Neural progenitor cell (in vitro differentiated cells): ENCODE measurements at regions not wholly inside any gene's neighbourhood (a gene's known extent, or its start where the extent isn't known, plus 50 kb on each side); places are given as distances from the start of the nearest gene placed in this dataset.

ENCODE experiments used
- DNase-seq: peaks from one replicate; pipeline ENCODE4 v3.0.0-alpha.2; 2016; ENCODE audit warnings: low spot score
- H2AFZ ChIP-seq: fragments of 200-600 bp; sonication (generic); replicated peaks from 2 replicates; pipeline ENCODE4 v1.6.1; 2016; ENCODE audit warnings: antibody characterized with exemption
- H3F3A ChIP-seq: fragments of 200-600 bp; sonication (generic); 2 replicates; pipeline ENCODE4 v1.6.1; 2016; ENCODE audit warnings: antibody characterized with exemption, low read depth
- H3K27ac ChIP-seq: fragments of 200-600 bp; sonication (generic); 2 replicates; pipeline ENCODE4 v1.5.1; 2016; ENCODE audit warnings: mild to moderate bottlenecking
- H3K27me3 ChIP-seq: fragments of 200-600 bp; sonication (generic); 2 replicates; pipeline ENCODE4 v1.6.1; 2016; ENCODE audit warnings: mild to moderate bottlenecking, moderate library complexity
- H3K36me3 ChIP-seq: fragments of 200-600 bp; sonication (generic); 2 replicates; pipeline ENCODE4 v1.5.1; 2016
- H3K4me1 ChIP-seq: fragments of 200-600 bp; sonication (generic); 2 replicates; pipeline ENCODE4 v1.6.1; 2016; ENCODE audit warnings: mixed run types
- H3K4me2 ChIP-seq: fragments of 200-600 bp; sonication (generic); 2 replicates; pipeline ENCODE4 v1.6.1; 2016
- H3K4me3 ChIP-seq: fragments of 200-600 bp; sonication (generic); 2 replicates; pipeline ENCODE4 v1.5.1; 2016
- H3K79me2 ChIP-seq: fragments of 200-600 bp; sonication (generic); 2 replicates; pipeline ENCODE4 v1.6.1; 2016; ENCODE audit warnings: low read depth
- H3K9ac ChIP-seq: fragments of 200-600 bp; sonication (generic); 2 replicates; pipeline ENCODE4 v1.6.1; 2016
- H3K9me3 ChIP-seq: fragments of 200-600 bp; sonication (generic); 2 replicates; pipeline ENCODE4 v1.5.1; 2016; ENCODE audit warnings: low read depth
- H4K20me1 ChIP-seq: fragments of 200-600 bp; sonication (generic); 2 replicates; pipeline ENCODE4 v1.6.1; 2016; ENCODE audit warnings: low read depth
- H3K27ac Mint-ChIP-seq: 3 replicates; pipeline ENCODE4 v1.8.0; 2021; ENCODE audit warnings: mixed read lengths
- H3K27me3 Mint-ChIP-seq: 2 replicates; pipeline ENCODE4 v1.8.0; 2022; ENCODE audit warnings: low read depth, mild to moderate bottlenecking, inconsistent platforms, moderate library complexity, mixed read lengths; ENCODE audit not compliant: insufficient read depth
- H3K36me3 Mint-ChIP-seq: 3 replicates; pipeline ENCODE4 v1.8.0; 2021; ENCODE audit warnings: mixed read lengths
- H3K4me1 Mint-ChIP-seq: 3 replicates; pipeline ENCODE4 v1.8.0; 2021; ENCODE audit warnings: mixed read lengths
- H3K4me3 Mint-ChIP-seq: 3 replicates; pipeline ENCODE4 v1.8.0; 2021; ENCODE audit warnings: mild to moderate bottlenecking, moderate library complexity, mixed read lengths
- H3K9me3 Mint-ChIP-seq: 3 replicates; pipeline ENCODE4 v1.8.0; 2020; ENCODE audit warnings: mixed read lengths
- EZH2 ChIP-seq: fragments of 200-600 bp; sonication (generic); IDR thresholded peaks from 2 replicates; pipeline ENCODE4 v1.6.1; 2017; ENCODE audit warnings: antibody characterized with exemption, mild to moderate bottlenecking, moderate library complexity
- EZH2phosphoT487 ChIP-seq: fragments of 200-600 bp; sonication (generic); IDR thresholded peaks from 2 replicates; pipeline ENCODE4 v1.6.1; 2017; ENCODE audit warnings: antibody characterized with exemption
- TF ChIP-seq, protein P1 (sequence below): fragments of 200-600 bp; sonication (generic); IDR thresholded peaks from 2 replicates; pipeline ENCODE4 v1.5.1; 2017; ENCODE audit warnings: antibody characterized with exemption, mild to moderate bottlenecking

DNA sequence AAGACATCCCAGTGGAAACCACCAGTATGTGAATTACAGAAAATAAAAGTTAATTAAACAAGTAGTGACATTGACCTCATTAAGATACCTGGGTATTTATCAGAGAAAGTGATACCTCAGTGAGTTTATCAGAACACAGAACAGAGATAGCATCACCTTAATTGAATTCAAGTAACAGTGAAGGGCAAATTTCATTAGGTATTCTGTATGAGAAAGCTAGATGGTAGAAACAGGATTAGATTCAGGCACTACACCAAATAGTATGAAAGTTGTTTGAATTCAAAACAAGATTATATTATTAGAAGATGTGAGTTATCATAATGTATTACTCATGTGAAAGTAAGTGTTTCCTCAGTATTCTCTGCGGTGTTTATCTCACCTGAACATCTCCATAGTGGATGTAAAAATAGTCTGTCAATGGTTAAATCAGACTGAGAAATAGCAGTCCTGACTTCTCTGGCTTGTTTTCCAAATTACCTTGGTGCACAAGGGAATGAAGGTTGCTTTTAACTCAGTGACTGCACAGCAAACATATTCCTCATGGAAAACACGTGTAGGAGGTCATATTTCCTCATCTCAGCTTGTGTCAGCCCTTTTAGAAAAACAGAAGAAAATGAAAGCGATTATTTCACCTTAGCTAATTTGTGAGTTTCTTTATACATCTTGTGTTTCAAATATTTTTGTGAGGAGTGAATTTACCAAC is 79.9 kb upstream of the PCDH18 start:
- Histone ChIP-seq H3K9me3 (no peaks in the 10 kb centered on the region), H2AFZ (no peak overlapping the region), H3K79me2 (no peaks in the 10 kb centered on the region), H3K9ac (no peak overlapping the region), H3K4me3 (no peak overlapping the region), H3K4me1 (peaks cover 3% of the 10 kb centered on the region), H3K27me3 (no peaks in the 10 kb centered on the region), H3F3A (no peaks in the 10 kb centered on the region), H3K36me3 (no peaks in the 10 kb centered on the region), H3K27ac (no peak overlapping the region), H3K4me2 (no peak overlapping the region), H4K20me1 (no peaks in the 10 kb centered on the region)
- H3K9me3 Mint-ChIP-seq: peaks cover 3% of the 10 kb centered on the region
- H3K27ac Mint-ChIP-seq: no peak overlapping the region
- no peaks in the 10 kb centered on the region for H3K36me3 Mint-ChIP-seq
- no peak for DNase-seq
- peaks cover 7% of the 10 kb centered on the region for H3K27me3 Mint-ChIP-seq
- peaks cover 7% of the 10 kb centered on the region for H3K4me1 Mint-ChIP-seq
- H3K4me3 Mint-ChIP-seq: no peak overlapping the region
- TF ChIP-seq EZH2phosphoT487 (no peak), EZH2 (no peak)

DNA sequence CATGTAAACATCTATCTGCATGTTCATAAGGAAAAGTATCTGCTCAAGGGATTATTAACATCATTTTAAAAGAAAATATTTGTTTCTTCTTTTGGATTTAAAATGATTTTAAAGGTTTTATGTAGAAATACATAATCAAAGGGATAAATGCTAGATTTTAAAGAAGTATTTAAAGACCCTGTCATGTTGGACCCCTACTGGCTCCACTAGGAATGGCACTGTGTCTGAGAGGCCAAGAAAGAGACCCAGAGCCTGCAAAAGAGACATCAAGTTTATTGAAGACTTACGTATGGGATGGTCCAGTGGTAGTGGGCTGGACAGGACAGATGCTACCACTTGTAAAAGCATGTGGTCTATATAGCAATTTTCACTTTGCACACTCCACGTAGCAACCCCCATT is 78.7 kb upstream of the PCDH18 start:
- H3K36me3 ChIP-seq: no peaks in the 10 kb centered on the region
- no peaks in the 10 kb centered on the region for H3K36me3 Mint-ChIP-seq
- H3K4me3 ChIP-seq: no peak overlapping the region
- no peaks in the 10 kb centered on the region for H3K79me2 ChIP-seq
- H3K4me2 ChIP-seq: no peak overlapping the region
- no peak overlapping the region for H3K27ac ChIP-seq
- DNase-seq: peak; percentile 35
- TF ChIP-seq, protein P1, sequence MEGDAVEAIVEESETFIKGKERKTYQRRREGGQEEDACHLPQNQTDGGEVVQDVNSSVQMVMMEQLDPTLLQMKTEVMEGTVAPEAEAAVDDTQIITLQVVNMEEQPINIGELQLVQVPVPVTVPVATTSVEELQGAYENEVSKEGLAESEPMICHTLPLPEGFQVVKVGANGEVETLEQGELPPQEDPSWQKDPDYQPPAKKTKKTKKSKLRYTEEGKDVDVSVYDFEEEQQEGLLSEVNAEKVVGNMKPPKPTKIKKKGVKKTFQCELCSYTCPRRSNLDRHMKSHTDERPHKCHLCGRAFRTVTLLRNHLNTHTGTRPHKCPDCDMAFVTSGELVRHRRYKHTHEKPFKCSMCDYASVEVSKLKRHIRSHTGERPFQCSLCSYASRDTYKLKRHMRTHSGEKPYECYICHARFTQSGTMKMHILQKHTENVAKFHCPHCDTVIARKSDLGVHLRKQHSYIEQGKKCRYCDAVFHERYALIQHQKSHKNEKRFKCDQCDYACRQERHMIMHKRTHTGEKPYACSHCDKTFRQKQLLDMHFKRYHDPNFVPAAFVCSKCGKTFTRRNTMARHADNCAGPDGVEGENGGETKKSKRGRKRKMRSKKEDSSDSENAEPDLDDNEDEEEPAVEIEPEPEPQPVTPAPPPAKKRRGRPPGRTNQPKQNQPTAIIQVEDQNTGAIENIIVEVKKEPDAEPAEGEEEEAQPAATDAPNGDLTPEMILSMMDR: peak; percentile 71
- no peak for TF ChIP-seq EZH2phosphoT487
- no peak for TF ChIP-seq EZH2
- H3K4me1 Mint-ChIP-seq: peaks cover 7% of the 10 kb centered on the region
- H3K9me3 ChIP-seq: no peaks in the 10 kb centered on the region
- no peak overlapping the region for H3K9ac ChIP-seq
- H3K9me3 Mint-ChIP-seq: peaks cover 2% of the 10 kb centered on the region
- peaks cover 3% of the 10 kb centered on the region for H3K4me1 ChIP-seq
- no peak overlapping the region for H3K27ac Mint-ChIP-seq
- no peaks in the 10 kb centered on the region for H3K27me3 ChIP-seq
- H2AFZ ChIP-seq: peak overlapping the region; percentile 38
- H3F3A ChIP-seq: no peaks in the 10 kb centered on the region
- peaks cover 7% of the 10 kb centered on the region for H3K27me3 Mint-ChIP-seq
- H4K20me1 ChIP-seq: no peaks in the 10 kb centered on the region
- H3K4me3 Mint-ChIP-seq: no peak overlapping the region

DNA sequence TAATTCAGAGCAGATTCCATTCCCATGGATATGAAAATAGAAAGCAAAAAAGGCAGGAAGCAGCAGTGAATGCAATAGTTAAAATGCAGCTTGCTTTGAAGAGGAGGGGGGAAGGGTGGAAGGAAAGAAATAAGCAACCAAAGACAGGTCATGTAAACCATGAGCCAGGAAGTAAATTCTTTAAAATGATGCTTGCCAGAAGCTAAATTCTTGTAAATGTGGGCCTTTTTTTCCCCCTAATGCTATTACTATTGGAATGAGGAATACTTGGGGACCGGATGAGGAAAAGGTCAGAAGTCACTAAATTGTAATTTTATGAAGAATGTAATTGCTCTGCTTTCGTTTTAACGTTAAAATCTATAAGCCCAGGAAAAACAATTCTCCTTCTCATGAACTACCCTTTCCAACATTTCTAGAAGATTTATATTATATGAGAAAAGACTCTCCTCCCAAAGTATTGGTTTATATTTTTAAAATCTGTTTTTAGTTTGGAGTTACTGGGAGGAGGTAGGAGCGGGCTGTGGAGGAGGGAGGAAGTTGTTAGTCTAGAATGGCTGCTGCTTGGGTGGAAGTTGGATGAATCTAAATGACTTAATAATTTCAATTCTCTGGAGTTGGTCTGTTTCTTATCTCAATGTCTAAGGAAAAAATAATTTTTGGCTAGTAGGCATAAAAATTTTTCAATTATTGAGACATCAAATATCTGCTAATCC is 77.6 kb upstream of the PCDH18 start:
- Mint-ChIP-seq H3K27me3 (peaks cover 6% of the 10 kb centered on the region), H3K9me3 (no peaks in the 10 kb centered on the region), H3K36me3 (no peaks in the 10 kb centered on the region), H3K4me3 (no peak overlapping the region), H3K4me1 (peaks cover 7% of the 10 kb centered on the region), H3K27ac (peak overlapping the region; percentile 60)
- H3K27me3 ChIP-seq: no peaks in the 10 kb centered on the region
- H4K20me1 ChIP-seq: no peaks in the 10 kb centered on the region
- no peaks in the 10 kb centered on the region for H3K79me2 ChIP-seq
- peaks cover 3% of the 10 kb centered on the region for H3K4me1 ChIP-seq
- H3K4me3 ChIP-seq: no peak overlapping the region
- no peaks in the 10 kb centered on the region for H3K9me3 ChIP-seq
- H2AFZ ChIP-seq: peak overlapping the region; percentile 60
- DNase-seq: no peak
- H3K27ac ChIP-seq: no peak overlapping the region
- H3K4me2 ChIP-seq: no peak overlapping the region
- H3F3A ChIP-seq: no peaks in the 10 kb centered on the region
- TF ChIP-seq EZH2 (no peak), EZH2phosphoT487 (no peak)
- TF ChIP-seq, protein P1: no peak
- no peaks in the 10 kb centered on the region for H3K36me3 ChIP-seq
- H3K9ac ChIP-seq: no peak overlapping the region

DNA sequence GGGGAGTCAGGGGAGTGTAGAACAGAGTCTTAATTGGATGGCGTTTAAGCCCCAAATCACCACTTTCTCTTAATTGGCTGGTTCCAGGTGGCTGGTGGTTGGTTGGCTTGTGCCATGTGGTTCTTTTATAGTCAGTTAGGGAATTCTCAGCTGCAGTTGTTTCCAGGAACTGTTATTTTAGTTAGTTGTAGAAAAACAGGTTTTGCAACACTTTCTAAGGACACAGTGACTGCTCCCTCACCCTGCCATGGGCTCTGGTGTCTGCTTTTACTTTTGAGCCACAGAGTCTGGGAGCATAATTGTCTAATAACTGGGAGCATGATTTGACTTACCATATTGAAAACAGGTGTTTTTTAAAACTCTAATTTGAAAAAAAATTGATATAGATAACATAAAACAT is 75.8 kb upstream of the PCDH18 start:
- Histone ChIP-seq H3K9me3 (no peaks in the 10 kb centered on the region), H3K27me3 (no peaks in the 10 kb centered on the region)

More for the DNA sequence above, 75.8 kb upstream of the PCDH18 start:
- H4K20me1 ChIP-seq: no peaks in the 10 kb centered on the region
- H3K4me1 ChIP-seq: peaks cover 9% of the 10 kb centered on the region
- no peaks in the 10 kb centered on the region for H3F3A ChIP-seq
- H3K4me3 ChIP-seq: no peak overlapping the region
- Mint-ChIP-seq H3K4me1 (peaks cover 13% of the 10 kb centered on the region), H3K9me3 (no peaks in the 10 kb centered on the region), H3K36me3 (no peaks in the 10 kb centered on the region), H3K27ac (no peak overlapping the region), H3K27me3 (peaks cover 3% of the 10 kb centered on the region), H3K4me3 (no peak overlapping the region)
- no peak overlapping the region for H3K4me2 ChIP-seq
- H3K9ac ChIP-seq: no peak overlapping the region
- no peaks in the 10 kb centered on the region for H3K36me3 ChIP-seq
- H2AFZ ChIP-seq: no peak overlapping the region
- no peaks in the 10 kb centered on the region for H3K79me2 ChIP-seq
- no peak for DNase-seq
- no peak overlapping the region for H3K27ac ChIP-seq
- TF ChIP-seq, protein P1: no peak
- no peak for TF ChIP-seq EZH2phosphoT487
- no peak for TF ChIP-seq EZH2
